Stimulated activated CD4-positive, alpha-beta T cell treated with anti-CD3 and anti-CD28 coated beads, Interleukin-2, amount 100 ng/mL, for 48 hours (primary cell): ENCODE measurements at regions not wholly inside any gene's neighbourhood (a gene's known extent, or its start where the extent isn't known, plus 50 kb on each side); places are given as distances from the start of the nearest gene placed in this dataset.
"Not testable (repeated sequence)": the region's sequence is repeated elsewhere in the genome, so short reads cannot be mapped to it uniquely, and the experiment has no call there.

Experiments
- DNase-seq, 2 donors: peaks; one replicate each; pipeline ENCODE4 v3.0.0-alpha.2; 2020

DNA sequence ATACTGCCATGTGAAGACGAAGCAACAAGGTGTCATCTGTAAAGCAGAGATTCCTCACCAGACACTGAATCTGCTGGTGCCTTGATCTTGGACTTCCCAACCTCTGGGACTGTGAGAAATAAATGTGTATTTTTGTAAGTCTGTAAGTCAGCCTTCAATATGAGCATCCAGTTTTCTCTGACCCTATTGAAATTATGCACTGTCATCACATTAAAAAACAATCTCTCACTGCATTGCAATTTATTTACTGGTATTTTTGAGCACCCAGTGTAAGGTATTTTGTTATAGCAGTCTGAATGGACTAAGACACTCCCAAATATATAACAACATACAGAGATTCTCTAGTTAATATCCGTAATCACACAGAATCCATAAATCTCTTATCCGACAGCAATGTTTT, 77.5 kb upstream of the CDK6 start:
- DNase-seq: no peak

DNA sequence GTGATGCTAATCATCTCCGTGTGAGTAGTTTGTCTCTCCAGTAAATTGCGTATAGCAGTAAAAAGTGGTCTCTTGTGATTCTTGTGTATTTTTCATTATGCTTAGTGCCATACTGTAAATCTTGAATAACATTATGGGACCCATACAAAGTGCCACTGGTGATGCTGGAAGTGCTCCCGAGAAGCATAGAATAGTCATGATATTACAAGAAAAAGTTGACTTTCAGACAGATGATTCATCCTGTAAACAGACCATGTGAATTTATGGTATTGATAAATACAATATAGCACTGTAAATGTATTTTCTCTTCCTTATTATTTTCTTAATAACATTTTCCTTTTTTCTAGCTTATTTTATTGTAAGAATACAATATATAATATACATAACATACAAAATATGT, 74.6 kb upstream of the CDK6 start:
- DNase-seq: no peak

DNA sequence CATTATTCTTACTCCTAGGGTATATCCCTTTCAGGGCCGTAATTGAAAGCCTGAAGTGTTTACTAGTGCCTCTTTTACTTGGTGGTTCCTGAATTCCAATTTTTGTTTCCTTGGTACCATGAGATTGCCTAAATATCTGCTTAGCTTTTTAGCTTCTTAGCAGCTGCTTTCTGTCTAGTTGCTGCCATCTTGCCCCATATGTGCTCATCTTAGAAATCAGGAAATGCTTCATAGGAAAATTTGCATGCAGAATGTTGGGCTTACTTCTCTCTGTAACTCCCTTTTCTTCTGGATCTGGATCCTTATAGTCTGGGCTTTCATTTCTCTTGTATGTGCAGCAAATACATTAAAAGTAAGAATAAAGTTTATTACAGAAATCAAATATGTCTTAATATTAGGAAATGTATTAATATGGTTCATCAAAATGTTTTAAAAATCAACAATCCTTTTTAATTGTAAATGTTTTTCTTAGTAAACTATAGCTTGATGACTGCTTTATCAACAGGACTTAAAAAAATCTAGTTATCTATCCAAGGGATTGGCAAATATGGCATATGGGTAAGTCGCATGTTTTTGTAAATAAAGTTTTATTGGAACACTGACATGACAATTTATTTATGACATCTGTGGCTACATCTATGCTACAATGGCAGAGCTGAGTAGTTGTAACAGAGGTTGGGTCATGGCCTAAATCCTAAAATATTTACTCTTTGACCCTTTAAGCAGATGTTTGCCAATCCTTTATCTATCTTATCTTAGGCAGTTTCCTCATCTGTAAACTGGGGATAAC, 73.5 kb upstream of the CDK6 start:
- no peak for DNase-seq

DNA sequence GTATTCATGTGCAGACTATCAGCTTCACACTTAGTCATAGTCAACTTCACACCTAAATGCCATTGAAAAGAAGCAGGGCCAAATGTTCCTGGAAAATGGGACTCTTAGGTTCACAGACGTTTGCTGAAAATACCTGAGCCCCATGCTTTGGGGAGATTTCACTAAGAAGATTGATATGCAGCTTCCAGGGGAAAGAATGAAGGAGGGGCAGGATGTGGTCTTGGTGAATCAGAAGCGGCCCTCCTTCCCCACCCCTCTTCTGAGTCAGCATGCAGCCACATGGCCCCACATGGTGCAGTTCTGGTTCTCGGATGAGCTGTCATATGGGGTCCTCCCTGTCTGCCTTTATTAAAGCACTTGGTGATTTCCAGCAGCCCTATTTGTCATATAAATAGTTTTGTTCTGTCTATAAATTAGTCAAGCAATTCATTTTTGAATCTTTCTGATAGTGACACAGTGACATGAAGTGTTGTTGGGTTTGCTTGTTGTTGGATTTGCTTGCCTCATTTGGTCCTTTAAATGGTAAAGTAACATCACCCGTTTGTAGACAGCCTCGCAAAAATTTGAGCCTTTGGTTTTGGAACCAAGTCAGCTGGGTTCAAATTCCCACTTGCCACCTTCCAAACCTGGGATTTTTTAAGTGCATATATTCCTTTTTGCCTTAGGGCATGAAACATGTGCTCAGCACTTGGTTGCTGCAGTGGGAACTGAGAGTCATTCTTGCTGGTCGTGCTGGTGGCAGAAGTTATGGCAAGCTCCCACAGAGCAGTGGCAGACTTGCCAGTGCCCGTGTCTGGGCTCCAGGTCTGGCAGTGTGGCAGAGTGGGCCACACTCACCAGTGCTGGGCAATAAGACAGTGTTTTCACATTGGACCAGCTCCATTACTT, 68.1 kb upstream of the CDK6 start:
- peak; percentile 68 to 76 for DNase-seq

- DNase-seq: no peak
Observed at GRCh38 chr7:92898798-92899197, 62.4 kb upstream of the CDK6 start.

- not testable (repeated sequence) for DNase-seq
Observed at GRCh38 chr7:92894857-92895256, 58.5 kb upstream of the CDK6 start.

- DNase-seq: no peak
Observed at GRCh38 chr7:92889081-92889480, 52.7 kb upstream of the CDK6 start.
